CD4-positive, alpha-beta T cell treated with Interleukin-21 for 1 hour (primary cell): ENCODE measurements at regions not wholly inside any gene's neighbourhood (a gene's known extent, or its start where the extent isn't known, plus 50 kb on each side); places are given as distances from the start of the nearest gene placed in this dataset.

Source experiments
- DNase-seq: peaks from one replicate; pipeline ENCODE4 v3.0.0-alpha.2; 2020

DNA sequence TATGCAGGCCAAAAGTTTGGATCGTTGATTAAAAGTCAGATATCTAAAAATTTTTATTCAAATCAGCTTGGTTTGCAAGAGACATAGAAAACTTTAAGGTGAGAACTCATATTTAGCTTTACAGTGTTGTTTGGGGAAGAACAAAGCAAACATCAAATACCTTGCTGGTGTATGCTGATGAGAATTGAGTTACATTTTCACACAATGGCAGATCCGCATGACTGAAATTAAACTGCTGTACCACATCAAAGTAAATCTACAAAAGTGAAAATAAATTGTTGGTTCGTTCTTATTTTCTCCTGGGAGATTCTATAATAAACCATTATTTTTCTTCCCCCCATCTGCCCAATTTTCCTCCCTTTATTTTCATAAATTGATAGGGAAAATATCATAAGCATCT lies 198.2 kb upstream of the PCSK5 start:
- no peak for DNase-seq

DNA sequence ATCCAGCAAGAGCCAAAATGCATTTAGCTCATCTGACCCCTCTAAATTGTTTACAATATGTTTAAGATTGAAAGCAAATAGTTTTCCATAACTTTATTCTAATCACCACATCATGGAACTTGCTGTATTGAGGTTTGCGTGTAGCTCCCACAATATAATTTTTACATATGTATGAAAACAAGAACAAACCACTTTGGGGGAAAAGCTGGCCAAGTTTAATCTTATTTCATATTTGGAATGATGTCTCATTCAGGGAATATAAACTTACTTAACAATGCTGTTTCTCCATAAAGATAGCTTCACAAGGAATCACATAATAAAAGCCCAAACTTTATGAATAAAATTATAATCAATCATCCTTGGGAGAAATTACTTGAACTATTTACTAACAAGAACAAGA lies 194.6 kb upstream of the PCSK5 start:
- no peak for DNase-seq

DNA sequence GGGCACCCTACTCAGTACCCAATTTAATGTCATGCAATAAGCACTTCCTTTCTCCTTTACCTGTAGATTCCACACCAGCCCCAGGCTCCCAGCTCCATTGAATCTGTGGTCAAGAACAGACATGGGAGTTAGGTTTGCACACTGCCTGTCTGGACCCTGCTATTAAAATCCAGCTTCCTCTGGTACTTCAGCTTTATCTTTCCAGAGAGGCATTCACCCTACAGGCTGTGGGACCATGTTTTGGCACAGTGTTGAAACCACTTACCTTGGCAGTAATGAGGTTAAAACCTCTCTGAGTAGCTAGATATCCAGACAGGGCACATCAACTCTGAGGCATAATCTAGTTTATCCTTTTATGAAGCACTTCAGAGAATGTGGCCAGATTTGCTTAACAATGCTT lies 191.5 kb upstream of the PCSK5 start:
- no peak for DNase-seq

DNA sequence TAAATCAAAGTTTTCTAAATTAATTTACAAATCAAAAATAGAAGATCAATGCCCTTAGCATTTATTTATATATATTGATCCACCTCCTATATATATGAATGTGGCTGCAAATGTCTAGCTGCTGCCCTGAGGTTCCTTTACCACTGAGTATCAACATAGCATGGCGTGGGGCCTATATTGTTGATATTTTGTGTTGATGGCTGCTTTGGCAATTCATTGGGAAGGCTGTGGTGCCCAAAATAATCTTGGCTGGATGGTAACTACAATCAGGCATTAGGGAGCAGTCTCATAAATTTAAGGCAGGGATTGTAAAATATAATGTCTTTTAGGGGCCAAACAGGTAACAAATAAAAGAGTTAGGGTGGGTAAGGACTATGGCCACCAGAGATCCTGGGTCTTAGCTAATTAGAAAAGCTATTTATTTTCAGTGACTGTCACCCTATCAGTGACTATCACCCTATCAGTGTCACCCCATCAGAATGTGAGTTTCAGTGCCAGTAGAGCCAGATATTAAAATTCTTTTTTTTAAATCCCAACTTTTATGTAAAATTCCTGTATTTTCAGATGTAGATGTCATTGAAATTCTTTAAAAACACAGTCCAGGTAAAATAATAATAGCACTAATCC lies 190.7 kb upstream of the PCSK5 start:
- no peak for DNase-seq

DNA sequence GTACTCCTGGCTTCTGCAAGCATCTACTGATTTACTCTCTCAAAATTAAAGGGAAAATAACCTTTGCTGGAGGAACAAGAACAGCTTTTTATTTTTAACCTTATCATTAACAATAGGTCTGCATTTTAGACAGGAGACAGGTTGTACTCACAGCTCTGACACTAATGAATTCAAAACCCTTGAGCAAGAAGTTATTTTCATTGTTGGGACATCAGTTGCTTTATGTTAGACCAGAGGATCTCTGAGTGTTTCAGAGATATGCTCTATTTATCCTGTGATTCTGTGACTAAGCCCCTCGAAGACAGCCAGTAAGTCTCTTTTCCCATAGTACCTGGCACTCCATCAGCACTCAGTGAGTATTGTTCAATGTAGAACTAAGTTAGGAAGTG lies 190.2 kb upstream of the PCSK5 start:
- DNase-seq, result no peak

DNA sequence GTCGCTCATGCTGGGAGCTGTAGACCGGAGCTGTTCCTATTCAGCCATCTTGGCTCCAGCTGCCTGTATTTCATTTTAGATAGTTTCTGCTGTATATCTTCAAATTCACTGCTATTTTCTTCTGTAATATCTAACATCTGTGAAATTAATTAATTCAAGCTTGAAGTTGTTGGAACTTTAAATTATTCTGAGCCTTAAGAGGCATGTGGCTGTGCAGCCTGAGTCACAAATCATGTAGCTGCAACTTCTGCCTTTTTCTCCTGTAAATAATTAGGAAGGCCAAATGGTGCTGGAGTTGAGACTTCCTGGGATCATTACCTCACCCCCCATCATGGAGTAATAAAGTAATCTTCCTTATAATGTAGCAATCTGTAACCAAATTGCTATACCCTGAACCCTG lies 183.3 kb upstream of the PCSK5 start:
- no peak for DNase-seq

DNA sequence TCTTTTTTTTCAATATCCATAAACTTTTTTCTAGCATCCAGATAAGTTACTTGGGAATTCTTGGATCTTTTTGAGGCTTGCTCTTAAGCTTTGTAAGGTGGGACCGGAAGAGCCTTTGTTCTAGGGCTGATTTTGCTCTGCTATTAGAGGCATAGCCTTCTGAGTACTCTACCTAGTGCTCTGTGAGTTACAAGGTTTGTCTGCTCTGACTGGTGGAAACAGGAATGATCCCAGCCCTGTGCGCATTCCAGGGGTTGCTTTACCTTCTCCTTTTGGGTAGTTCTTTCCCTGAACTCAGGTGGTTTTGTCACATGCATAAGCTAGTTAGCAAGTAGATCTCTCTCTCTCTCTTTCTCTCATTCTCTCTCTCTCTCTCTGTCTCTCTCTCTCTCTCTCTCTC lies 180.8 kb upstream of the PCSK5 start:
- DNase-seq, result no peak

DNA sequence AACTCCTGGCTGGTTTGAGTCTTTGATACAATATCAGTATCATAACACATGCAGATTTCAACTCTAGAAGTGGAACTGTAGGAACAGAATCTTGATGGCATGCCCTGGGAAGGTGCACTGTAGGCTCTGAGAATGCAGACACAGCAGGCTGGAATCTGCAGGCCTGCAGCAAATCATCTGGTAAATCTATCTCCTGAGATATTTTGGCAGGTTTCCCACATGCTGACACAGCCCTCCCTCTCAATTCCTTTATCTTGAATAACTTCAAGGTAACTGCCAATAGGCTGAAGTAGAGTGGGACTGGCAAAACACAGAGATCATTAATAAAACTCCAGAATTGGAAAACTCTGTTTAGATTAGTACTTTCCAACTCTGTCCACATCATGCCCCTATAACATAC lies 177.8 kb upstream of the PCSK5 start:
- no peak for DNase-seq

DNA sequence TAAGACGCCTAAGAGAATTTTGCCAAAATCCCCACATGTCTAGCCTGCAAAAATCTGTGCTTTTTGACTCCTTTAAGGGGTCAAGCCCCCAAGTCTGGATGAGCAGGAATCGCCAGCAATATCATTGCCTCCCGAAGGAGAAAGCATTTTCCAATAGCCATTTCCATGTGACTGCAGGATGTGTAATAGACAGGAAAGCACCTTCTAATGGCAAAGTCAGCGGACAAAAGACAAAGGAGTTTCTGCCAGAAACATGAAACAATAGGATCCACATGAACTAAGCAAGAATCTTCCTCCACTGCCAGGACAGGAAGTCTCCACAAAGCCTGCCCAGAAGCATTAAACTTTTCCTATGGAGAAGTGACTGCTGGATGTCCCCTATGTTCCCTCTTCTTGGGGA lies 177.1 kb upstream of the PCSK5 start:
- DNase-seq, result no peak

DNA sequence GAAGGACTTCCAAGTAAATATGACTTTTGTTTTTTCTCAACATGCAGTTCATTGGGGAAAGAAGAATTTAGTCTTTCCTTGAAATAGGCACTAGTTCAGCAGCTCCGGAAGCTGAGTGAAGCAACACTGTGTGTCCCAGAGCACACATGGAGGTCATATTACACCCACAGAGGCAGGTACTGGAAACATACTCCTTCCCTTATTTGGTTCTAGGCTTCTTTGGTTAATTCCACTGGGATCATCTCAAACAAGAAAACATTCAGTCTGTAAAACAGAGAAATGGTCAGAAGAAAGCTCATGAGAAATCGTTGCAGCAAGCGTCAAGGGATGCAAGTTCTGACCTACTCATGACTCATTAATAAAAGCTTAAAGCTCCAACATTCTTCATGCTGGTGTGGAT lies 175.1 kb upstream of the PCSK5 start:
- DNase-seq, result no peak

DNA sequence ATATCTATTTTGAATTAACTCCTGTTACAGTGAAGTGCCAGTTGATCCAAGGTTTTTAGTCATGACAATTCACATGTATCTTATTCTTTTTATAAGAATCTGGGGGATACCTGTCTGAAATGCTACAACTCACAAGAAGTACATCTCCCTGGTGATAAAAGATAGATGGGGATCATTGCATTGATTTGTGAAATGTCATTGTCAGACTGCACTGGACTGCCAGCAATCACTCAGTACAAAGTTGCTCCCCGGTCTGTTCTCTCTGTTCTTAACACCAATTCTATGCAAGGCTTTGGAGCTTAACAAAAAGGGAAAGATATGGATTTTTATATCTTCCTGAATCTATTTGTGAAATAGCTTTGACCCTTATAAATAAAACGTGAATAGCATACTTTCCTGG lies 171.8 kb upstream of the PCSK5 start:
- no peak for DNase-seq

DNA sequence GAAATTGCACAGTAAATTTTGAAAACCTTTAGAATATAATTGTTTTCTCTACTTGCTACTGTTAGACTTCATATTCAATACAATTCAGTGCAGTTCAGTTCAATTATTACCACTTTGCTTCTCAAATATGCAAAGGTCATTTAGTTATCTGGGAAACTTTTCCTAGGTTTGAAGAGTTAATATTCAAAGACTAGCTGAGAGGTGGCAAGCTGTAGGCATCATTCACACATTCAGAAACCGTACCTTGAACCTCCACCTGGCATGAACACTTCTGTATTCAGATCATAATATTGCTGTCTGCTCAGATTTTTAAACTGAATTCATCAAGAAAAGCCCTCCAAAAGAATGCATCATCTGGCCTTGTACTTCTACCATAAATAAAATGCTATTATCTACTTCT lies 162.1 kb upstream of the PCSK5 start:
- DNase-seq, result no peak

DNA sequence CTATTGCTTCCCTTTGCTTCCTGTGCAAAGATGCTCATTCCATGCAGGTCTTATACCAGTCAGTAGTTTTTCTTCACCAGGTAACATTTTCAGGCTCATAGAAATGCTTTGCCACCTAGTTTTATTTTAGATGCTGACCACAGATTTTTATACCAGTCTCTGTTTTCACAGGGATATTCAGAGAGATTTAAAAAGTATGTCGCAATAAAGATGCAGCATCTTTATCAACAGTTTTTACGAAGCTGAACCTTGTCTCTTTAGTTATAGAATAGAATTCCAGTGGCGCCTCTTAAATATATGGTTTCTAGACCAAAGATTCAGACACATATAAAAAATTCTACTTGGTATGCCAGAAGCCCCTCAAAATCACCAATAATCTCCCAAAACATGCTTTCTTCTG lies 155.7 kb upstream of the PCSK5 start:
- DNase-seq, result no peak

DNA sequence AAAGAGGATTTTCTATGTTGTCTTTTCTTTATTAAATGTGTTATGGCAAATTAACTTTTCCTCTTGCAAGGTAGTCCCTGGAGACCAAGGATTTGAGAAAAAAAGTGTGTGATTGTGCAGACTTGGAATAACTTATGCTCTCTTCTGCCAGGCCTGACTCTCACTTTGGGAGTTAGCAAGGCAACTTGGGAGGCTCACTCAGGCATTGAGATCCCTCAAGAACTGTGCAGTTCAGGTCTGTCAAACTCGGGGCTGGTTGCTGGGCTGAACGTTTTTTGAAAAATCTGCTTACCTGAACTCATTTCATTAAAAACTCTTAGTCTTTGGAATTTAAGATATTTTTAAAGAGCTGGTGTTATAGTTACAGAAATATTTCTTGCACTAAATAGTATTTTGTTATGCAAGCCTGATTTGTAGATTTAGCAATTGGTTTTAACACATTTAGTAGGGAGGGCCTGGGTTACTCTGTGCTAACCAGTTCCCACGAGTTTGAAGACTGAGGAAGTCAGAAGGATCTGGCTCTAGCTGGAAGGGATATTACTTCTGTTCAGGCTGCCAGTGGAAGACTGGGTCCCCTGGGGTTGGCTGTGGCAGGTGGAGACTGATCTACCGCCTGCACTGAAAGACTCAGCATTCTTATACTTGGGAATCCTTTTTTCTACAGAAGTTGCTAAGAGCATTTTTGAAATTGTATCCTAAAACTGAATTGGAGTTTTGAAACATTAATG lies 150.4 kb upstream of the PCSK5 start:
- DNase-seq, result no peak

DNA sequence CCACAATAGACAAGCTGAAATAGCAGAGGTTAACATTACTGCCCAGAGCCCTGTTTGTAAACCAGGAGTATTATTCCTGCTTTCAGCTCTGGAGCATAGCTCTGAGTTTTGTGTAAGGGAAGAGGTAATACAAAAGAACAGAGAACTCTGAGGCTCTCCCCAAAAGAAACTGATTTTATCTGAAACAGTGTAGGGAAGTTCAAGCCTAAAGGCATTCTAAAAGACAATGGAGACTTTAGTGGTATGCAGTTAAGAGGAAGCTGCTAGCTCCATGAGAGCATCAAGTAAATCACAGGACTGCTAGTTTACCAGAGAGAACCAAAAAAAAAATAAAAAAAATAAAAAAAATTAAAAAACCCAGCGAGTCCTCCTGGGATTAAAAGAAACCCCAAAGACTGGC lies 146.6 kb upstream of the PCSK5 start:
- no peak for DNase-seq

DNA sequence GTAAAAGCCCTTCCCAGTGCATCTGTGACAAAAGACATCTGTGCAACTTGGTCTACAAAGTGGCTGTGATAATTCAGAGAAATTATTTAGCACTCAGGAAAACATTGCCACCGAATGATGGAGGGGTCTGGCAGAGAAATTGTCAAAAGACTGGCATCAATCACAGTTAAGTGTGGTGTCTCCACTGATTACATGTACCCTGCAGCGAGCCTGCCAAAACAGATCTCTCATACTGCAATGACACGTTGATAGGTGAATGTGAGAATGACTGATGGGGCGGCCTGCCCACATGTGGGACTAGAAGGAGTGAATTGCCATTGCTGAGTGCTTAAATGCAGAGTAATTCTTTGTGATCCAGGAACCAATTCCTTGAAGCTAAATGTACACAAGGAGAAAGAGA lies 136.4 kb upstream of the PCSK5 start:
- no peak for DNase-seq

DNA sequence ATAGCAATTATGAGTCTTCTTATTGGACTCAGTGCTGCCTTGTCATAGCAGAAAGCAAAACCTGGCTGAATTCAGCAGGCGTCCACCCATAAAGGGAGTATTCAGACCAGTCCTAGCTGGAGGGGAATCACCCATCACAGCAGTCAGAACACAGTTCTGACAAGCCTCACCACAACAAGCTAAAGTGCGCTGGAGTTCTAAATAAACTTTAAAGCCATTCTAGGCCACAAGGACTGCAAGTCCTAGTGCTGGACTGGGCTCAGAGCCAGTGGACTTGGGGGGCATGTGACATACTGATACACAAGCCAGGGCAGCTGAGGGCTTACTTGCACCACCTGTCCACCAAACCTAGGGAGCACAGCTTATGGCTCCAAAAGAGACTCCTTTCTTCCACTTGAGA lies 115.3 kb upstream of the PCSK5 start:
- no peak for DNase-seq

DNA sequence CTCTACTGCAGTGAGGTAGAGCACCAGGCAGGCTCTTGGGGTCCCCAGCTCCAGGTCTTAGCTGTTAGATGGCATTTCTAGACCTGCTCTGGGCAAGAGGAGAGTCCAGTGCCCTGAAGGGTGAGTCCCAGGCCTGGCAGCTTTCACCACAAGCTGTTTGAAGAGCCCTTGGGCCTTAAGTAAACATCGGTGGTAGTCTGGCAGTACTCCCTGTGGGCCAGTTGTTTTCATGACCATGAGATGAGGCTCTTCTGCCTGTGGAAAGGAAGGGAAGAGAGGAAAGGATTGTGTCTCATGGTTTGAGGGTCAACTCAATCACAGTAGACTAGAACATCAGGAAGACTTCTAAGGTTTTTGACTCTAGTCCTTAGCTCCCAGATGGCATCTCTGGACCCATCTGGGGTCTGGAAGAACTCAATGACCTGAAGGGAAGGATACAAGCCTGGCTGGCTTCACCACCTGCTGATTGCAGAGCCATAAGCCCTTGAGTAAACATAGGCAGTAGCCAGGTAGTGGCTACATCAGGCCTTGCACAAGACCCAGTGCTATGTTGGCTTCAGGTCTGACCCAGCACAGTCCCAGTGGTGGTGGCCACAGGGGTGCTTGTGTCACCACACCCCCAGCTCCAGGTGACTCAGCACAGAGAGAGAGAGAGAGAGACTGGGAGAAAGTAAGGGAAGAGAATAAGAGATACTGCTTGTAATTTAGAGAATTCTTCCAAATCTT lies 114.3 kb upstream of the PCSK5 start:
- DNase-seq, result no peak

DNA sequence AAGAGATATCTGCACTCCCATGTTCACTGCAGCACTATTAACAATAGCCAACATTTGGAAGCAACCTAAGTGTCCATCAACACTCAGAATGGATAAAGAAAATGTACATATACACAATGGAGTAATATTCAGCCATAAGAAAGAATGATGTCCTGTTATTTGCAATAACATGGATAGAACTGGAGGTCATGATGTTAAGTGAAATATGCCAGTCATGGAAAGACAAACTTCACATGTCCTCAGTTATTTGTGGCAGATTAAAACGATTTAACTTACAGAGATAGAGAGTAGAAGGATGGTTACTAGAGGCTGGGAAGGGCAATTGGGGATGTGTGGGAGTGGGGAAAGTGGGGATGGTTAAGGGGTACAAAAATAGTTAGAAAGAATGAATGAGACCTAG lies 110.3 kb upstream of the PCSK5 start:
- no peak for DNase-seq

DNA sequence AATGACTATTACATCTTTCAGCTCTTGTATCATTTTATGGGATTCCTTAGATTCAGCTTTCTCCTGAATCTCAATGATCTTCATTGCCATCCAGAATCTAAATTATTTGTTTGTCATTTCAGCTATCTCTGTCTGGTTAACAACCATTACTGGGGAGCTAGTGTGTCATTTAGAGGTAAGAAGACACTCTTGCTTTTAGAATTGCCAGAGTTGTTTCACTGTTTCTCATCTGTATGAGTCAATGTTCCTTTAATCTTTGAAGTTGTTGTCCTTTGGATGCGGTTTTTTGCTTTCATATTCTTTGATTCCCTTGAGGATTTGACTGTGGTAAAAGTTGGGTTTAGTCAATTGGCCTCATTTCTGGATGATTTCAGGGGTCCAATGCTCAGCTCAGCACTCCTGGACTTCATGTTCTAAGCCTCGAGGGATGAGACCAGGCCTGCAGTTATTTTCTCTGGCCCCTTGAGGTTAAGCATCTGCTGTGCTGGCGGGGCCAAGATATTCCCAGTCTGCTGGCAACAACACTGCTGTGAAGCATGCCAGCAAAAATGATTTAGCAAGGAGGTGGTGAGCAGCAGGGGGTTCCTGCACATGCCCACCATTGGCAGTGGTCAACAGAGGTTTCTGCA lies 102.4 kb upstream of the PCSK5 start:
- DNase-seq, result no peak

DNA sequence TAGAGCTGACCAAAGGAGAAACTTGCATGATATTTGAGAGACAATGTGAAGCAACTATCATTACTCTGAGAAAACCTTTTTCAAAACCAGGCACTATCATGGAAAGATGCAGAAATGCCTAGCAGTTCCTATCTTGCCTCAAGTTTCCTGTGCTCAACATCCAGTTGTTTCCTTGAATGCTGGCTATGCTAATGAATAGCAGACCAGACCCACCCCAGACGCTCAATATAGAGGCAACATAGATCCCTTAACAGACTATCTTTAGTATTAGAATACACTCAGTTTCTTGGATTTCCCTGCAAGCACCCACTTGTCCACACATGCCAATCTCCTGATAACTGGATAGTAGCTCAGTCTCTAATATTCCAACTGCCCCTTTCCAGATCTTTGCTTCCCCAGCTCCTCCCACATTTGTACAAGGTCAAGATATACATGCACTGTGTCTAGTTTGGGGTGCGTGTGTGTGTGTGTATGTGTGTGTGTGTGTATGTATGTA lies 93.3 kb upstream of the PCSK5 start:
- DNase-seq, result no peak

DNA sequence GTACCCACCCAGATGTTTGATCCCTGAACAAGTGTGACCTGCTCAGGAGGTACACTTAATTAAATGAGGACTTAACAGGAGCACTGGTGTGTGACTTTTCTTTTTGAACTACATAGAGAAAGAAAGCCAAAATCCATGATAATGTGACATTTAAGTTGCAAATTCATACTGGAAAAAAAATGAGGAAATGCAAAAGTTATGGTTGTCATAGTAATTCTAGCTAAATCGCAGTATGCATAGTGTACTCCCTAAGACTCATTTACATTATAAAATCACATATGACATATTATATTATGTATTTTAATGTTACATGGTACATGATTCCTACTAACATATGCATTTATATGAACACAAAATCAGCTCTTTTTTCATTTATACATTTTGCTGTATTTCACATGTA lies 92.0 kb upstream of the PCSK5 start:
- DNase-seq, result no peak

DNA sequence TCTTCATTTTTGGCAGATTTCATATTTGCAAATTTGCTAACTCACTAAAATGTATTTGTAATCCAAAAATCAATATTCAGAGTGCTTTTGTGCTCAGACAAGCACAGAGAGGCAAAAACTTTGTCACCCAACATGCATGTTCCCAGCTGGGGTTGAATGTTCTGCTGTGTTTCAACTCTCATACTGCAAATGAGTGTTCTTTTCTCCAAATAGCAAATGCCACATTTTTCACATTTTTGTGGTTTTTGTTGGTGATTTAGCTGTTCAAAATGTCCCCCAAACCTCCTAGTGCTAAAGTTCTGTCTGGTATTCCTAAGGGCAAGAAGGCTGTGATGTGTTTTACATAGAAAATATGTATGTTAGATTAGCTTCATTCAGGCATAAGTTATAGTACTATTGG lies 87.3 kb upstream of the PCSK5 start:
- DNase-seq, result no peak

DNA sequence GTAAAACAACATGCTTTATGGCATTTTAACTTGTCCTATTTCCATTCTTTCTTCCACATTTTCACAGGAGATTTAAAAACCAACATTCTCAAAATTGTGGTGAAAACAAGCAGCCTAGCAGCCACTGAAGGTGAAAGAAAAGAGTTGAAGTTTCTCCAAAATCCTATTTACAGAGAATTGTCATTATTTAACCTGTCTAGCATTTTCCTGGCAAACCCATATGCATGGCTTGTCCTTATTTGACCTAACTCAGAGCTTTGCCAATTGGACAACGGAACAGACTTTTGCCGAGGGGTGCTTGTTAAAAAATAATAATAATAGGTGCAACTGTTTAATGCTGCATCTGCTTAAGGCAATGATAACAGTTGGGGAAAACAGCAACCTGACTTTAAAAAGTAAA lies 80.4 kb upstream of the PCSK5 start:
- DNase-seq, result no peak
